NCI-H524 treated with DMSO at 0.1 percent for 48 hours (cell line): ENCODE measurements at regions not wholly inside any gene's neighbourhood (a gene's known extent, or its start where the extent isn't known, plus 50 kb on each side); places are given as distances from the start of the nearest gene placed in this dataset.

Experiments used
- DNase-seq: peaks from one replicate; lab custom pipeline; 2025; lab: John Stamatoyannopoulos, UW

GRCh38 chr3:88573472-88573871 is 423.7 kb downstream of the C3orf38 start:
- DNase-seq: no peak

GRCh38 chr3:88574146-88574545 is 424.4 kb downstream of the C3orf38 start:
- no peak for DNase-seq

GRCh38 chr3:88584451-88584850 is 434.7 kb downstream of the C3orf38 start:
- no peak for DNase-seq

GRCh38 chr3:88586121-88586640 is 436.4 kb downstream of the C3orf38 start:
- DNase-seq: no peak

- no peak for DNase-seq
These were observed 439.4 kb downstream of the C3orf38 start for GRCh38 chr3:88589138-88589537.

GRCh38 chr3:88595026-88595425 is 445.3 kb downstream of the C3orf38 start:
- DNase-seq: no peak

- no peak for DNase-seq
These were observed 446.7 kb downstream of the C3orf38 start for GRCh38 chr3:88596451-88596850.

GRCh38 chr3:88610820-88611219 is 461.1 kb downstream of the C3orf38 start:
- DNase-seq: no peak

- DNase-seq: no peak
These were observed 462.1 kb downstream of the C3orf38 start for GRCh38 chr3:88611826-88612326.

GRCh38 chr3:88616413-88616812 is 466.7 kb downstream of the C3orf38 start:
- peak; percentile 45 for DNase-seq

GRCh38 chr3:88617283-88617682 is 467.5 kb downstream of the C3orf38 start:
- DNase-seq: no peak

GRCh38 chr3:88618021-88618645 is 468.4 kb downstream of the C3orf38 start:
- DNase-seq: peak; percentile 92

GRCh38 chr3:88621586-88621985 is 471.8 kb downstream of the C3orf38 start:
- DNase-seq: no peak

- no peak for DNase-seq
These were observed 473.9 kb downstream of the C3orf38 start for GRCh38 chr3:88623709-88624108.

- peak; percentile 91 for DNase-seq
These were observed 476.8 kb downstream of the C3orf38 start for GRCh38 chr3:88626456-88627120.

- no peak for DNase-seq
These were observed 478.5 kb upstream of the EPHA3 start for GRCh38 chr3:88628901-88629300.

GRCh38 chr3:88632226-88632625 is 475.2 kb upstream of the EPHA3 start:
- DNase-seq: no peak

- DNase-seq: no peak
These were observed 466.8 kb upstream of the EPHA3 start for GRCh38 chr3:88640581-88640980.

- no peak for DNase-seq
These were observed 466.3 kb upstream of the EPHA3 start for GRCh38 chr3:88641033-88641604.

GRCh38 chr3:88657459-88657858 is 450.0 kb upstream of the EPHA3 start:
- DNase-seq: no peak

GRCh38 chr3:88661433-88661824 is 446.0 kb upstream of the EPHA3 start:
- no peak for DNase-seq

GRCh38 chr3:88668180-88668579 is 439.2 kb upstream of the EPHA3 start:
- DNase-seq: no peak

GRCh38 chr3:88671573-88671972 is 435.8 kb upstream of the EPHA3 start:
- DNase-seq: no peak
